ENCODE measurements at regions not wholly inside any gene's neighbourhood (a gene's known extent, or its start where the extent isn't known, plus 50 kb on each side); places are given as distances from the start of the nearest gene placed in this dataset.

- POLR2A ChIA-PET, result no interaction called here
- Histone ChIP-seq H3K27ac (ENCODE audit: low read depth in 2 of 2, low read length in 1 of 2) (no peak overlapping the region), H3K4me1 (ENCODE audit: control insufficient read depth in 1 of 2, insufficient read depth in 2 of 2, low read depth in 1 of 2, low read length in 1 of 2) (no peaks in the 10 kb centered on the region), H2AFZ (ENCODE audit: low read depth) (no peak overlapping the region), H3K4me2 (no peak overlapping the region), H3K9me3 (no peaks in the 10 kb centered on the region), H3F3A (replicated peaks; ENCODE audit: insufficient read depth) (no peaks in the 10 kb centered on the region), H3K4me3 (ENCODE audit: low read depth in 2 of 2, low read length in 1 of 2) (no peak overlapping the region), H3K27me3 (ENCODE audit: insufficient read depth) (no peaks in the 10 kb centered on the region; the same call in 1 of the 2 replicates), H3K9ac (no peak overlapping the region), H3K79me2 (ENCODE audit: insufficient read depth) (no peaks in the 10 kb centered on the region), H3K36me3 (replicated peaks in 1 of 2; ENCODE audit: control insufficient read depth in 1 of 2, insufficient read depth in 2 of 2, low read length in 1 of 2) (no peaks in the 10 kb centered on the region), H4K20me1 (ENCODE audit: insufficient read depth) (no peaks in the 10 kb centered on the region), H3K9me2 (no peaks in the 10 kb centered on the region)
- CTCF ChIA-PET, result no interaction called here
- no peak for TF ChIP-seq PBX3 (IDR thresholded peaks at IDR 0.05)
- no peak for TF ChIP-seq IRF3 (IDR thresholded peaks at IDR 0.05; ENCODE audit: low read depth, low read length)
- TF ChIP-seq SIN3A (IDR thresholded peaks at IDR 0.05; ENCODE audit: borderline replicate concordance, low read depth, low read length), result no peak
- no peak for TF ChIP-seq USF2 (IDR thresholded peaks at IDR 0.05; ENCODE audit: borderline replicate concordance, low read depth, low read length)
- TF ChIP-seq GABPA (IDR thresholded peaks at IDR 0.05; ENCODE audit: low read depth), result no peak
- no peak for TF ChIP-seq MAX (IDR thresholded peaks at IDR 0.05; ENCODE audit: low read depth)
- TF ChIP-seq RAD21 (IDR thresholded peaks at IDR 0.05; ENCODE audit: low read length), result no peak
- no peak for TF ChIP-seq RXRA (IDR thresholded peaks at IDR 0.05; ENCODE audit: borderline replicate concordance, low read depth)
- TF ChIP-seq RFX5 (IDR thresholded peaks at IDR 0.05; ENCODE audit: low read length), result no peak
- TF ChIP-seq GATA2 (CRISPR knock-in tag; IDR thresholded peaks at IDR 0.05), result no peak
- DNase-seq, result no peak
- WGBS (ENCODE audit: low lambda C conversion rate), result 3% methylated on average over 1 of the region's 1 CpG
Observed at GRCh38 chr2:153417077-153417476, 61.5 kb downstream of the RPRM start.

- Histone ChIP-seq H3K79me2 (ENCODE audit: insufficient read depth) (no peaks in the 10 kb centered on the region), H3K27me3 (ENCODE audit: insufficient read depth) (no peaks in the 10 kb centered on the region; the same call in 1 of the 2 replicates), H2AFZ (ENCODE audit: low read depth) (no peak overlapping the region), H3K4me1 (ENCODE audit: control insufficient read depth in 1 of 2, insufficient read depth in 2 of 2, low read depth in 1 of 2, low read length in 1 of 2) (no peaks in the 10 kb centered on the region), H3K9me2 (no peaks in the 10 kb centered on the region), H3K36me3 (replicated peaks in 1 of 2; ENCODE audit: control insufficient read depth in 1 of 2, insufficient read depth in 2 of 2, low read length in 1 of 2) (no peaks in the 10 kb centered on the region), H3K27ac (ENCODE audit: low read depth in 2 of 2, low read length in 1 of 2) (no peak overlapping the region), H3K9ac (no peak overlapping the region), H3K9me3 (no peaks in the 10 kb centered on the region), H3K4me2 (no peak overlapping the region), H4K20me1 (ENCODE audit: insufficient read depth) (no peaks in the 10 kb centered on the region), H3F3A (replicated peaks; ENCODE audit: insufficient read depth) (no peaks in the 10 kb centered on the region), H3K4me3 (ENCODE audit: low read depth in 2 of 2, low read length in 1 of 2) (no peak overlapping the region)
- WGBS (ENCODE audit: low lambda C conversion rate), result 6% methylated on average over 1 of the region's 1 CpG
- POLR2A ChIA-PET, result no interaction called here
- CTCF ChIA-PET, result no interaction called here
- DNase-seq, result no peak
- TF ChIP-seq FOSL2 (IDR thresholded peaks at IDR 0.05; ENCODE audit: borderline replicate concordance, low read depth) (no peak), EZH2phosphoT487 (IDR thresholded peaks at IDR 0.05; ENCODE audit: borderline replicate concordance, low read depth) (no peak), SIN3A (IDR thresholded peaks at IDR 0.05; ENCODE audit: borderline replicate concordance, low read depth, low read length) (no peak), FOXM1 (IDR thresholded peaks at IDR 0.05; ENCODE audit: low read depth) (no peak), GATA2 (CRISPR knock-in tag; IDR thresholded peaks at IDR 0.05) (no peak), TEAD4 (IDR thresholded peaks at IDR 0.05; ENCODE audit: borderline replicate concordance, insufficient read depth) (no peak), REST (IDR thresholded peaks at IDR 0.05; ENCODE audit: low read depth, low read length) (no peak), GABPA (IDR thresholded peaks at IDR 0.05; ENCODE audit: low read depth) (no peak), TCF12 (IDR thresholded peaks at IDR 0.05) (no peak), IRF3 (IDR thresholded peaks at IDR 0.05; ENCODE audit: low read depth, low read length) (no peak), MEF2A (IDR thresholded peaks at IDR 0.05; ENCODE audit: borderline replicate concordance, low read depth) (no peak), MXI1 (IDR thresholded peaks at IDR 0.05; ENCODE audit: low read depth, low read length) (no peak), SMC3 (IDR thresholded peaks at IDR 0.05; ENCODE audit: low read depth, low read length) (no peak), NFIC (IDR thresholded peaks at IDR 0.05; ENCODE audit: borderline replicate concordance) (no peak), POLR2AphosphoS5 (IDR thresholded peaks at IDR 0.05; ENCODE audit: low read depth, low read length) (no peak)
Observed at GRCh38 chr2:153416071-153416470, 62.5 kb downstream of the RPRM start.
